ENCODE measurements at regions not wholly inside any gene's neighbourhood (a gene's known extent, or its start where the extent isn't known, plus 50 kb on each side); places are given as distances from the start of the nearest gene placed in this dataset.

GRCh38 chr9:88202321-88202720 is 64.0 kb upstream of the SPATA31C2 start:
- no peak for TF ChIP-seq CTCF (IDR thresholded peaks at IDR 0.05)
- no peak for TF ChIP-seq POLR2A (IDR thresholded peaks at IDR 0.05)

All from esophagus squamous epithelium (tissue), 4 donors.